GM04504 (cell line): ENCODE measurements at regions not wholly inside any gene's neighbourhood (a gene's known extent, or its start where the extent isn't known, plus 50 kb on each side); places are given as distances from the start of the nearest gene placed in this dataset.
A peak's percentile ranks its signal among the peaks of the same experiment; 100 is the strongest.

Source experiments
- DNase-seq: peaks from one replicate; pipeline ENCODE4 v3.0.0-alpha.2; 2012; ENCODE audit warnings: low read depth

GRCh38 chr5:10849278-10849677, 88.2 kb upstream of the DAP start:
- DNase-seq = no peak

GRCh38 chr5:10844016-10844415, 83.0 kb upstream of the DAP start:
- DNase-seq = no peak

- DNase-seq = no peak
Observed at GRCh38 chr5:10842823-10843222, 81.8 kb upstream of the DAP start.

- no peak for DNase-seq
Observed at GRCh38 chr5:10839916-10840599, 79.0 kb upstream of the DAP start.

GRCh38 chr5:10839118-10839517, 78.1 kb upstream of the DAP start:
- DNase-seq = no peak

GRCh38 chr5:10838038-10838437, 77.0 kb upstream of the DAP start:
- DNase-seq = no peak

- no peak for DNase-seq
Observed at GRCh38 chr5:10836986-10837385, 76.0 kb upstream of the DAP start.

GRCh38 chr5:10834695-10835094, 73.7 kb upstream of the DAP start:
- DNase-seq = no peak

GRCh38 chr5:10832987-10833386, 72.0 kb upstream of the DAP start:
- no peak for DNase-seq

GRCh38 chr5:10832421-10832820, 71.4 kb upstream of the DAP start:
- no peak for DNase-seq

- DNase-seq = peak; percentile 74
Observed at GRCh38 chr5:10831419-10831818, 70.4 kb upstream of the DAP start.

GRCh38 chr5:10828241-10828640, 67.2 kb upstream of the DAP start:
- peak; percentile 42 for DNase-seq

- no peak for DNase-seq
Observed at GRCh38 chr5:10827571-10827970, 66.5 kb upstream of the DAP start.

GRCh38 chr5:10826971-10827370, 65.9 kb upstream of the DAP start:
- no peak for DNase-seq

- no peak for DNase-seq
Observed at GRCh38 chr5:10825897-10826644, 65.0 kb upstream of the DAP start.

- no peak for DNase-seq
Observed at GRCh38 chr5:10812218-10812617, 51.2 kb upstream of the DAP start.
